GM23338 (cell line): ENCODE measurements at regions not wholly inside any gene's neighbourhood (a gene's known extent, or its start where the extent isn't known, plus 50 kb on each side); places are given as distances from the start of the nearest gene placed in this dataset.

Source experiments
- ATAC-seq: fragments of 200-7000 bp; cut with Tn5 transposase; 3 replicates; pipeline ENCODE4 v1.9.1; 2020
- DNase-seq: peaks from one replicate; pipeline ENCODE4 v3.0.0-alpha.2; 2015; ENCODE audit warnings: low spot score
- H2AFZ ChIP-seq: fragments of 200-600 bp; sonication (generic); 2 replicates; pipeline ENCODE4 v1.8.0; 2016; ENCODE audit warnings: antibody characterized with exemption, mild to moderate bottlenecking, moderate library complexity
- H3F3A ChIP-seq: fragments of 200-600 bp; sonication (generic); replicated peaks from 2 replicates; pipeline ENCODE4 v1.8.0; 2017; ENCODE audit warnings: antibody characterized with exemption, mixed run types, low read depth
- H3K27ac ChIP-seq: fragments of 200-600 bp; sonication (generic); 2 replicates; pipeline ENCODE4 v1.6.1; 2016; ENCODE audit warnings: low read depth
- H3K27me3 ChIP-seq: fragments of 200-600 bp; sonication (generic); 2 replicates; pipeline ENCODE4 v1.8.0; 2016; ENCODE audit warnings: mild to moderate bottlenecking, mixed run types, moderate library complexity; ENCODE audit not compliant: insufficient read depth
- H3K36me3 ChIP-seq: fragments of 200-600 bp; sonication (generic); 2 replicates; pipeline ENCODE4 v1.8.0; 2016; ENCODE audit warnings: mild to moderate bottlenecking; ENCODE audit not compliant: insufficient read depth
- H3K4me1 ChIP-seq: fragments of 200-600 bp; sonication (generic); 2 replicates; pipeline ENCODE4 v1.8.0; 2016; ENCODE audit warnings: mild to moderate bottlenecking, moderate library complexity; ENCODE audit not compliant: insufficient read depth
- H3K4me2 ChIP-seq: fragments of 200-600 bp; sonication (generic); 2 replicates; pipeline ENCODE4 v1.7.1; 2017; ENCODE audit warnings: mixed run types
- H3K4me3 ChIP-seq: fragments of 200-600 bp; sonication (generic); 2 replicates; pipeline ENCODE4 v1.6.1; 2016; ENCODE audit warnings: mixed run types
- H3K79me2 ChIP-seq: fragments of 200-600 bp; sonication (generic); replicated peaks from 2 replicates; pipeline ENCODE4 v1.8.0; 2017; ENCODE audit warnings: mild to moderate bottlenecking; ENCODE audit not compliant: insufficient read depth
- H3K9me2 ChIP-seq: fragments of 200-600 bp; sonication (generic); 2 replicates; pipeline ENCODE4 v1.8.0; 2017; ENCODE audit not compliant: insufficient read depth
- H4K20me1 ChIP-seq: fragments of 200-600 bp; sonication (generic); replicated peaks from 2 replicates; pipeline ENCODE4 v1.8.0; 2017; ENCODE audit warnings: mild to moderate bottlenecking; ENCODE audit not compliant: insufficient read depth
- H3K27ac Mint-ChIP-seq: 2 replicates; pipeline ENCODE4 v1.8.0; 2020; ENCODE audit warnings: inconsistent platforms, mild to moderate bottlenecking, moderate library complexity, mixed read lengths
- H3K27me3 Mint-ChIP-seq: 3 replicates; pipeline ENCODE4 v1.8.0; 2022; ENCODE audit warnings: low read depth, mild to moderate bottlenecking, moderate library complexity, mixed read lengths, inconsistent platforms; ENCODE audit not compliant: insufficient read depth, poor library complexity
- H3K36me3 Mint-ChIP-seq: 3 replicates; pipeline ENCODE4 v1.8.0; 2021; ENCODE audit warnings: low read depth, mild to moderate bottlenecking, inconsistent platforms, moderate library complexity, mixed read lengths
- H3K4me1 Mint-ChIP-seq: 3 replicates; pipeline ENCODE4 v1.8.0; 2020; ENCODE audit warnings: mild to moderate bottlenecking, inconsistent platforms, mixed read lengths
- H3K4me3 Mint-ChIP-seq: 3 replicates; pipeline ENCODE4 v1.8.0; 2021; ENCODE audit warnings: moderate library complexity, mild to moderate bottlenecking, inconsistent platforms, mixed read lengths
- H3K9me3 Mint-ChIP-seq: 3 replicates; pipeline ENCODE4 v1.8.0; 2020; ENCODE audit warnings: moderate library complexity, mild to moderate bottlenecking, inconsistent platforms, mixed read lengths
- CREB1 ChIP-seq: fragments of 250-450 bp; sonication (Bioruptor Pico); IDR thresholded peaks from 2 replicates; pipeline ENCODE4 v1.5.0; 2020; ENCODE audit warnings: low read depth, mild to moderate bottlenecking, moderate library complexity
- ETS1 ChIP-seq: IDR thresholded peaks from 2 replicates; pipeline ENCODE4 v1.6.1; 2016; ENCODE audit warnings: antibody characterized with exemption
- EZH2 ChIP-seq: fragments of 200-600 bp; sonication (generic); IDR thresholded peaks from one replicate; pipeline ENCODE4 v1.8.0; 2017; ENCODE audit warnings: antibody characterized with exemption, mild to moderate bottlenecking, low read depth; ENCODE audit not compliant: unreplicated experiment
- EZH2phosphoT487 ChIP-seq: fragments of 200-600 bp; sonication (generic); IDR thresholded peaks from one replicate; pipeline ENCODE4 v1.8.1; 2018; ENCODE audit warnings: antibody characterized with exemption; ENCODE audit not compliant: unreplicated experiment
- NANOG ChIP-seq: IDR thresholded peaks from 2 replicates; pipeline ENCODE4 v1.6.1; 2016; ENCODE audit warnings: antibody characterized with exemption, borderline replicate concordance
- POLR2AphosphoS5 ChIP-seq: IDR thresholded peaks from 2 replicates; pipeline ENCODE4 v1.6.1; 2016; ENCODE audit warnings: antibody characterized with exemption, low read depth
- STAT1 ChIP-seq: IDR thresholded peaks from one replicate; pipeline ENCODE4 v1.6.1; 2016; ENCODE audit warnings: antibody characterized with exemption; ENCODE audit not compliant: unreplicated experiment
- ZNF331 ChIP-seq: fragments of 250-450 bp; sonication (Bioruptor Pico); IDR thresholded peaks from 2 replicates; pipeline ENCODE4 v1.5.0; 2020; ENCODE audit warnings: low read depth, mild to moderate bottlenecking, moderate library complexity
- TF ChIP-seq, protein P1 (sequence below), 2 experiments: fragments of 200-600 bp in 1 of 2; sonication (generic) in 1 of 2; conservative IDR thresholded peaks; 2 replicates each; pipeline versions ENCODE4 v1.5.1 to v1.6.1; 2016 to 2017; ENCODE audit warnings: antibody characterized with exemption in 2 of 2, low read depth in 2 of 2, mild to moderate bottlenecking in 2 of 2, moderate library complexity in 1 of 2
- TF ChIP-seq, protein P2 (sequence below): fragments of 250-450 bp; sonication (Bioruptor Pico); IDR thresholded peaks from 2 replicates; pipeline ENCODE4 v1.5.0; 2020; ENCODE audit warnings: mild to moderate bottlenecking, moderate library complexity

- TF ChIP-seq, protein P1, sequence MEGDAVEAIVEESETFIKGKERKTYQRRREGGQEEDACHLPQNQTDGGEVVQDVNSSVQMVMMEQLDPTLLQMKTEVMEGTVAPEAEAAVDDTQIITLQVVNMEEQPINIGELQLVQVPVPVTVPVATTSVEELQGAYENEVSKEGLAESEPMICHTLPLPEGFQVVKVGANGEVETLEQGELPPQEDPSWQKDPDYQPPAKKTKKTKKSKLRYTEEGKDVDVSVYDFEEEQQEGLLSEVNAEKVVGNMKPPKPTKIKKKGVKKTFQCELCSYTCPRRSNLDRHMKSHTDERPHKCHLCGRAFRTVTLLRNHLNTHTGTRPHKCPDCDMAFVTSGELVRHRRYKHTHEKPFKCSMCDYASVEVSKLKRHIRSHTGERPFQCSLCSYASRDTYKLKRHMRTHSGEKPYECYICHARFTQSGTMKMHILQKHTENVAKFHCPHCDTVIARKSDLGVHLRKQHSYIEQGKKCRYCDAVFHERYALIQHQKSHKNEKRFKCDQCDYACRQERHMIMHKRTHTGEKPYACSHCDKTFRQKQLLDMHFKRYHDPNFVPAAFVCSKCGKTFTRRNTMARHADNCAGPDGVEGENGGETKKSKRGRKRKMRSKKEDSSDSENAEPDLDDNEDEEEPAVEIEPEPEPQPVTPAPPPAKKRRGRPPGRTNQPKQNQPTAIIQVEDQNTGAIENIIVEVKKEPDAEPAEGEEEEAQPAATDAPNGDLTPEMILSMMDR (conservative IDR thresholded peaks at IDR 0.05; ENCODE audit: low read depth in 2 of 2) = no peak
- no peak for TF ChIP-seq NANOG
- no peak for TF ChIP-seq STAT1
- TF ChIP-seq POLR2AphosphoS5 = no peak
- TF ChIP-seq EZH2phosphoT487 = no peak
These were observed 71.6 kb upstream of the GRB10 start (continued) for GRCh38 chr7:50854247-50854646.

- Histone ChIP-seq H3K9me2 (peaks cover 20% of the 10 kb centered on the region), H3K27ac (no peak overlapping the region), H3K36me3 (no peaks in the 10 kb centered on the region), H3K4me1 (no peaks in the 10 kb centered on the region), H3K27me3 (no peaks in the 10 kb centered on the region), H3K4me3 (no peak overlapping the region), H3F3A (no peaks in the 10 kb centered on the region), H2AFZ (no peak overlapping the region), H3K4me2 (no peak overlapping the region), H4K20me1 (no peaks in the 10 kb centered on the region), H3K79me2 (no peaks in the 10 kb centered on the region)
- no peaks in the 10 kb centered on the region; the same call in 2 of the 3 replicates for H3K36me3 Mint-ChIP-seq
- no peak overlapping the region for H3K27ac Mint-ChIP-seq
- ATAC-seq (no peak), DNase-seq (no peak)
- peaks cover 3% of the 10 kb centered on the region for H3K27me3 Mint-ChIP-seq
- H3K4me1 Mint-ChIP-seq = no peaks in the 10 kb centered on the region
- no peak overlapping the region for H3K4me3 Mint-ChIP-seq
- no peaks in the 10 kb centered on the region; the same call in 2 of the 3 replicates for H3K9me3 Mint-ChIP-seq
- TF ChIP-seq CREB1 (CRISPR knock-in tag) = no peak
- TF ChIP-seq ETS1 = no peak
- no peak for TF ChIP-seq STAT1
- no peak for TF ChIP-seq NANOG
- no peak for TF ChIP-seq EZH2phosphoT487
- TF ChIP-seq, protein P1 (conservative IDR thresholded peaks at IDR 0.05; ENCODE audit: low read depth in 2 of 2) = no peak
- no peak for TF ChIP-seq POLR2AphosphoS5
- no peak for TF ChIP-seq ZNF331
- no peak for TF ChIP-seq EZH2
- TF ChIP-seq, protein P2, sequence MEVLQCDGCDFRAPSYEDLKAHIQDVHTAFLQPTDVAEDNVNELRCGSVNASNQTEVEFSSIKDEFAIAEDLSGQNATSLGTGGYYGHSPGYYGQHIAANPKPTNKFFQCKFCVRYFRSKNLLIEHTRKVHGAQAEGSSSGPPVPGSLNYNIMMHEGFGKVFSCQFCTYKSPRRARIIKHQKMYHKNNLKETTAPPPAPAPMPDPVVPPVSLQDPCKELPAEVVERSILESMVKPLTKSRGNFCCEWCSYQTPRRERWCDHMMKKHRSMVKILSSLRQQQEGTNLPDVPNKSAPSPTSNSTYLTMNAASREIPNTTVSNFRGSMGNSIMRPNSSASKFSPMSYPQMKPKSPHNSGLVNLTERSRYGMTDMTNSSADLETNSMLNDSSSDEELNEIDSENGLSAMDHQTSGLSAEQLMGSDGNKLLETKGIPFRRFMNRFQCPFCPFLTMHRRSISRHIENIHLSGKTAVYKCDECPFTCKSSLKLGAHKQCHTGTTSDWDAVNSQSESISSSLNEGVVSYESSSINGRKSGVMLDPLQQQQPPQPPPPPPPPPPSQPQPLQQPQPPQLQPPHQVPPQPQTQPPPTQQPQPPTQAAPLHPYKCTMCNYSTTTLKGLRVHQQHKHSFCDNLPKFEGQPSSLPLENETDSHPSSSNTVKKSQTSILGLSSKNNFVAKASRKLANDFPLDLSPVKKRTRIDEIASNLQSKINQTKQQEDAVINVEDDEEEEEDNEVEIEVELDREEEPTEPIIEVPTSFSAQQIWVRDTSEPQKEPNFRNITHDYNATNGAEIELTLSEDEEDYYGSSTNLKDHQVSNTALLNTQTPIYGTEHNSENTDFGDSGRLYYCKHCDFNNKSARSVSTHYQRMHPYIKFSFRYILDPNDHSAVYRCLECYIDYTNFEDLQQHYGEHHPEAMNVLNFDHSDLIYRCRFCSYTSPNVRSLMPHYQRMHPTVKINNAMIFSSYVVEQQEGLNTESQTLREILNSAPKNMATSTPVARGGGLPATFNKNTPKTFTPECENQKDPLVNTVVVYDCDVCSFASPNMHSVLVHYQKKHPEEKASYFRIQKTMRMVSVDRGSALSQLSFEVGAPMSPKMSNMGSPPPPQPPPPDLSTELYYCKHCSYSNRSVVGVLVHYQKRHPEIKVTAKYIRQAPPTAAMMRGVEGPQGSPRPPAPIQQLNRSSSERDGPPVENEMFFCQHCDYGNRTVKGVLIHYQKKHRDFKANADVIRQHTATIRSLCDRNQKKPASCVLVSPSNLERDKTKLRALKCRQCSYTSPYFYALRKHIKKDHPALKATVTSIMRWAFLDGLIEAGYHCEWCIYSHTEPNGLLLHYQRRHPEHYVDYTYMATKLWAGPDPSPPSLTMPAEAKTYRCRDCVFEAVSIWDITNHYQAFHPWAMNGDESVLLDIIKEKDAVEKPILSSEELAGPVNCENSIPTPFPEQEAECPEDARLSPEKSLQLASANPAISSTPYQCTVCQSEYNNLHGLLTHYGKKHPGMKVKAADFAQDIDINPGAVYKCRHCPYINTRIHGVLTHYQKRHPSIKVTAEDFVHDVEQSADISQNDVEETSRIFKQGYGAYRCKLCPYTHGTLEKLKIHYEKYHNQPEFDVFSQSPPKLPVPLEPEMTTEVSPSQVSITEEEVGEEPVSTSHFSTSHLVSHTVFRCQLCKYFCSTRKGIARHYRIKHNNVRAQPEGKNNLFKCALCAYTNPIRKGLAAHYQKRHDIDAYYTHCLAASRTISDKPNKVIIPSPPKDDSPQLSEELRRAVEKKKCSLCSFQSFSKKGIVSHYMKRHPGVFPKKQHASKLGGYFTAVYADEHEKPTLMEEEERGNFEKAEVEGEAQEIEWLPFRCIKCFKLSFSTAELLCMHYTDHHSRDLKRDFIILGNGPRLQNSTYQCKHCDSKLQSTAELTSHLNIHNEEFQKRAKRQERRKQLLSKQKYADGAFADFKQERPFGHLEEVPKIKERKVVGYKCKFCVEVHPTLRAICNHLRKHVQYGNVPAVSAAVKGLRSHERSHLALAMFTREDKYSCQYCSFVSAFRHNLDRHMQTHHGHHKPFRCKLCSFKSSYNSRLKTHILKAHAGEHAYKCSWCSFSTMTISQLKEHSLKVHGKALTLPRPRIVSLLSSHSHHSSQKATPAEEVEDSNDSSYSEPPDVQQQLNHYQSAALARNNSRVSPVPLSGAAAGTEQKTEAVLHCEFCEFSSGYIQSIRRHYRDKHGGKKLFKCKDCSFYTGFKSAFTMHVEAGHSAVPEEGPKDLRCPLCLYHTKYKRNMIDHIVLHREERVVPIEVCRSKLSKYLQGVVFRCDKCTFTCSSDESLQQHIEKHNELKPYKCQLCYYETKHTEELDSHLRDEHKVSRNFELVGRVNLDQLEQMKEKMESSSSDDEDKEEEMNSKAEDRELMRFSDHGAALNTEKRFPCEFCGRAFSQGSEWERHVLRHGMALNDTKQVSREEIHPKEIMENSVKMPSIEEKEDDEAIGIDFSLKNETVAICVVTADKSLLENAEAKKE (CRISPR knock-in tag) = no peak
These were observed 70.6 kb upstream of the GRB10 start for GRCh38 chr7:50853311-50853710.
